Breast epithelium (tissue), 4 donors: ENCODE measurements at regions not wholly inside any gene's neighbourhood (a gene's known extent, or its start where the extent isn't known, plus 50 kb on each side); places are given as distances from the start of the nearest gene placed in this dataset.

Experiments used
- DNase-seq, 2 donors: peaks; one replicate each; pipeline ENCODE4 v3.0.0-alpha.2; 2019; ENCODE audit warnings: low spot score in 2 of 2
- H3K27ac ChIP-seq, 2 donors: fragments of 200-600 bp; sonication (generic) in 1 of 2; one replicate each; pipeline ENCODE4 v1.5.1; 2016 to 2019; ENCODE audit warnings: mild to moderate bottlenecking in 1 of 2
- H3K27me3 ChIP-seq, 2 donors: fragments of 200-600 bp; sonication (generic) in 1 of 2; one replicate each; pipeline versions ENCODE4 v1.5.1 to v1.6.0; 2017 to 2019; ENCODE audit warnings: control low read depth in 1 of 2, mild to moderate bottlenecking in 1 of 2
- H3K36me3 ChIP-seq: fragments of 200-600 bp; one replicate; pipeline ENCODE4 v1.5.1; 2019
- H3K4me1 ChIP-seq, 2 donors: fragments of 200-600 bp; sonication (generic); one replicate each; pipeline ENCODE4 v1.5.1; 2016 to 2019; ENCODE audit warnings: control low read depth in 1 of 2
- H3K4me3 ChIP-seq, 3 donors: fragments of 200-600 bp; sonication (generic); 1 replicate in 2 of 3; 2 replicates in 1 of 3; pipeline ENCODE4 v1.5.1; 2016 to 2019; ENCODE audit warnings: mild to moderate bottlenecking in 3 of 3, moderate library complexity in 2 of 3
- H3K9me3 ChIP-seq, 2 donors: fragments of 200-600 bp; sonication (generic) in 1 of 2; one replicate each; pipeline ENCODE4 v1.5.1; 2016 to 2019; ENCODE audit warnings: control low read depth in 1 of 2
- CTCF ChIP-seq, 3 donors: fragments of 450-650 bp; IDR thresholded peaks; one replicate each; pipeline ENCODE4 v1.5.1; 2016 to 2017; ENCODE audit warnings: antibody characterized with exemption in 3 of 3, mild to moderate bottlenecking in 3 of 3, moderate library complexity in 3 of 3
- POLR2A ChIP-seq: fragments of 450-650 bp; IDR thresholded peaks from one replicate; pipeline ENCODE4 v1.6.1; 2016; ENCODE audit warnings: antibody characterized with exemption, mild to moderate bottlenecking, moderate library complexity
- POLR2AphosphoS5 ChIP-seq, 3 donors: sonication (generic); formaldehyde crosslinking; IDR thresholded peaks; one replicate each; pipeline ENCODE4 v1.6.1; 2017; ENCODE audit warnings: antibody characterized with exemption in 3 of 3
- intact Hi-C: fragments of 100-400 bp; cut with DNase I; formaldehyde crosslinking; loops from one replicate; pipeline ENCODE4 v1.15.1; 2023; ENCODE audit warnings: low total_unique reads

- Histone ChIP-seq H3K4me3 (no peak overlapping the region), H3K9me3 (peaks cover 0 to 3% of the 10 kb centered on the region in 2 donors), H3K36me3 (no peaks in the 10 kb centered on the region), H3K27ac (no peak overlapping the region), H3K4me1 (no peaks in the 10 kb centered on the region), H3K27me3 (no peaks in the 10 kb centered on the region)
- intact Hi-C loops: no loop called here
- TF ChIP-seq POLR2AphosphoS5 (IDR thresholded peaks at IDR 0.05): no peak
- no peak for TF ChIP-seq POLR2A
- no peak for TF ChIP-seq CTCF (IDR thresholded peaks at IDR 0.05)
- DNase-seq: no peak
Measured at GRCh38 chrX:54695816-54696487, 102.1 kb downstream of the ITIH6 start.
